ENCODE measurements at regions not wholly inside any gene's neighbourhood (a gene's known extent, or its start where the extent isn't known, plus 50 kb on each side); places are given as distances from the start of the nearest gene placed in this dataset.

- intact Hi-C loops (cut with DNase I): no loop called here
- H3K4me3 ChIP-seq: no peak overlapping the region
- TF ChIP-seq POLR2AphosphoS5 (IDR thresholded peaks at IDR 0.05) (no peak), CTCF (IDR thresholded peaks at IDR 0.05) (no peak), POLR2A (IDR thresholded peaks at IDR 0.05) (no peak)
- WGBS: 58% methylated on average over 3 of the region's 3 CpGs
- no peak overlapping the region for H3K27ac ChIP-seq
- no peaks in the 10 kb centered on the region for H3K9me3 ChIP-seq
- no peaks in the 10 kb centered on the region for H3K36me3 ChIP-seq
- H3K4me1 ChIP-seq (replicated peaks): no peaks in the 10 kb centered on the region
- no peaks in the 10 kb centered on the region for H3K27me3 ChIP-seq (replicated peaks; ENCODE audit: insufficient read depth)
- no peak for DNase-seq (ENCODE audit: low spot score)
Measured at GRCh38 chr10:90589825-90590224, 268.0 kb downstream of the HTR7 start.

GRCh38 chr10:90591629-90592028 lies 266.2 kb downstream of the HTR7 start:
- Histone ChIP-seq H3K9me3 (no peaks in the 10 kb centered on the region), H3K27ac (no peak overlapping the region), H3K36me3 (no peaks in the 10 kb centered on the region), H3K27me3 (replicated peaks; ENCODE audit: insufficient read depth) (no peaks in the 10 kb centered on the region), H3K4me1 (replicated peaks) (no peaks in the 10 kb centered on the region), H3K4me3 (no peak overlapping the region)
- TF ChIP-seq CTCF (IDR thresholded peaks at IDR 0.05): no peak
- intact Hi-C loops (cut with DNase I): no loop called here
- 73% methylated on average over 3 of the region's 3 CpGs for WGBS
- no peak for DNase-seq (ENCODE audit: low spot score)

GRCh38 chr10:90592638-90593302 lies 265.1 kb downstream of the HTR7 start:
- no peaks in the 10 kb centered on the region for H3K36me3 ChIP-seq
- H3K9me3 ChIP-seq: no peaks in the 10 kb centered on the region
- H3K27me3 ChIP-seq (replicated peaks; ENCODE audit: insufficient read depth): no peaks in the 10 kb centered on the region
- intact Hi-C loops (cut with DNase I): no loop called here
- no peak overlapping the region for H3K27ac ChIP-seq
- no peak for DNase-seq (ENCODE audit: low spot score)
- no peak overlapping the region for H3K4me3 ChIP-seq
- WGBS: 37% methylated on average over 3 of the region's 3 CpGs
- no peaks in the 10 kb centered on the region for H3K4me1 ChIP-seq (replicated peaks)
- TF ChIP-seq POLR2AphosphoS5 (IDR thresholded peaks at IDR 0.05) (no peak), CTCF (IDR thresholded peaks at IDR 0.05) (peak in 1 of 4 experiments; percentile 27)

GRCh38 chr10:90598513-90598912 lies 259.3 kb downstream of the HTR7 start:
- Histone ChIP-seq H3K36me3 (no peaks in the 10 kb centered on the region), H3K9me3 (no peaks in the 10 kb centered on the region), H3K27ac (no peak overlapping the region), H3K27me3 (replicated peaks; ENCODE audit: insufficient read depth) (no peaks in the 10 kb centered on the region), H3K4me1 (replicated peaks) (no peaks in the 10 kb centered on the region), H3K4me3 (no peak overlapping the region)
- WGBS: 71% methylated on average over 4 of the region's 4 CpGs
- TF ChIP-seq CTCF (IDR thresholded peaks at IDR 0.05): no peak
- TF ChIP-seq POLR2AphosphoS5 (IDR thresholded peaks at IDR 0.05): no peak
- no peak for TF ChIP-seq POLR2A (IDR thresholded peaks at IDR 0.05)
- DNase-seq (ENCODE audit: low spot score): no peak
- intact Hi-C loops (cut with DNase I): no loop called here

- H3K27me3 ChIP-seq (replicated peaks; ENCODE audit: insufficient read depth): no peaks in the 10 kb centered on the region
Measured at GRCh38 chr10:90602862-90603610, 254.8 kb downstream of the HTR7 start.

More at GRCh38 chr10:90602862-90603610, 254.8 kb downstream of the HTR7 start:
- no peak for DNase-seq (ENCODE audit: low spot score)
- TF ChIP-seq CTCF (IDR thresholded peaks at IDR 0.05) (no peak), POLR2A (IDR thresholded peaks at IDR 0.05) (no peak), POLR2AphosphoS5 (IDR thresholded peaks at IDR 0.05) (no peak)
- no peaks in the 10 kb centered on the region for H3K9me3 ChIP-seq
- H3K27ac ChIP-seq: no peak overlapping the region
- intact Hi-C loops (cut with DNase I): no loop called here
- no peak overlapping the region for H3K4me3 ChIP-seq
- no peaks in the 10 kb centered on the region for H3K4me1 ChIP-seq (replicated peaks)
- WGBS: 64% methylated on average over 2 of the region's 2 CpGs
- no peaks in the 10 kb centered on the region for H3K36me3 ChIP-seq
